ENCODE measurements at regions not wholly inside any gene's neighbourhood (a gene's known extent, or its start where the extent isn't known, plus 50 kb on each side); places are given as distances from the start of the nearest gene placed in this dataset.

GRCh38 chr1:4020449-4020848, 120.4 kb upstream of the C1orf174 start:
- TF ChIP-seq POLR2A (IDR thresholded peaks at IDR 0.05; ENCODE audit: low read depth, low read length), result no peak
- TF ChIP-seq POLR2AphosphoS5 (IDR thresholded peaks at IDR 0.05; ENCODE audit: insufficient read depth, low read depth, low read length), result no peak
- TF ChIP-seq MYC (IDR thresholded peaks at IDR 0.05; ENCODE audit: low read depth, low read length), result no peak
- no peak for TF ChIP-seq MAX (IDR thresholded peaks at IDR 0.05; ENCODE audit: insufficient read depth, insufficient read length)
- TF ChIP-seq CTCF (IDR thresholded peaks at IDR 0.05; ENCODE audit: extremely low read depth in 1 of 2, insufficient read depth in 1 of 2, low read depth in 1 of 2, low read length in 2 of 2), result no peak
- no peak for TF ChIP-seq FOS (IDR thresholded peaks at IDR 0.05; ENCODE audit: borderline replicate concordance, insufficient read depth, low read length)
- no peak for TF ChIP-seq EZH2 (IDR thresholded peaks at IDR 0.05; ENCODE audit: borderline replicate concordance, low read depth, low read length, severe bottlenecking)
- TF ChIP-seq GATA2 (IDR thresholded peaks at IDR 0.05; ENCODE audit: insufficient read depth, insufficient read length, low read depth, low read length), result no peak
- TF ChIP-seq JUN (IDR thresholded peaks at IDR 0.05; ENCODE audit: borderline replicate concordance, insufficient read depth, insufficient read length, low read depth), result no peak
- H3K9me3 ChIP-seq (replicated peaks; ENCODE audit: control insufficient read depth, insufficient read depth, low read length), result peaks cover 9% of the 10 kb centered on the region
- dilution Hi-C loops (cut with MboI; ENCODE audit: extremely low pct_ligation_motif_present, low sequenced_read_pairs) (no loop called here), intact Hi-C loops (cut with micrococcal nuclease) (no loop called here)
- no peaks in the 10 kb centered on the region for H3K4me1 ChIP-seq (ENCODE audit: control insufficient read depth, extremely low read depth, insufficient read depth, low read length)
- no peak for DNase-seq (ENCODE audit: low read depth, low spot score)
- no peaks in the 10 kb centered on the region for H3K79me2 ChIP-seq (ENCODE audit: control insufficient read depth, insufficient read depth, low read length)
- H2AFZ ChIP-seq (ENCODE audit: low read depth, low read length), result no peak overlapping the region
- no peak overlapping the region for H3K9ac ChIP-seq (replicated peaks; ENCODE audit: extremely low read depth, insufficient read depth, low read length)
- H3K9me1 ChIP-seq (replicated peaks; ENCODE audit: control insufficient read depth, extremely low read depth, insufficient read depth, low read length), result no peaks in the 10 kb centered on the region
- ChIA-PET POLR2A (no interaction called here), CTCF (no interaction called here)
- no TSS peak for BruUV-seq (replicated peaks)
- no peak overlapping the region for H3K4me2 ChIP-seq (ENCODE audit: insufficient read depth, low read length)
- H3K27ac ChIP-seq (ENCODE audit: insufficient read depth, low read depth, low read length), result no peak overlapping the region
- no peak for FAIRE-seq
- H4K20me1 ChIP-seq (replicated peaks; ENCODE audit: control insufficient read depth, extremely low read depth, insufficient read depth, low read length), result no peaks in the 10 kb centered on the region
- no peak overlapping the region for H3K4me3 ChIP-seq (replicated peaks in 1 of 3; ENCODE audit: insufficient read depth in 1 of 3, low read depth in 1 of 3, low read length in 3 of 3)
- H3K27me3 ChIP-seq (ENCODE audit: control insufficient read depth in 2 of 2, insufficient read depth in 2 of 2, low read length in 2 of 2), result no peaks in the 10 kb centered on the region
- H3K36me3 ChIP-seq (ENCODE audit: control insufficient read depth in 2 of 2, extremely low read depth in 1 of 2, insufficient read depth in 2 of 2, low read length in 2 of 2), result no peaks in the 10 kb centered on the region
